Islet precursor cell (in vitro differentiated cells): ENCODE measurements at regions not wholly inside any gene's neighbourhood (a gene's known extent, or its start where the extent isn't known, plus 50 kb on each side); places are given as distances from the start of the nearest gene placed in this dataset.

Experiments used
- DNase-seq: peaks from one replicate; pipeline ENCODE4 v3.0.0-alpha.2; 2018

DNA sequence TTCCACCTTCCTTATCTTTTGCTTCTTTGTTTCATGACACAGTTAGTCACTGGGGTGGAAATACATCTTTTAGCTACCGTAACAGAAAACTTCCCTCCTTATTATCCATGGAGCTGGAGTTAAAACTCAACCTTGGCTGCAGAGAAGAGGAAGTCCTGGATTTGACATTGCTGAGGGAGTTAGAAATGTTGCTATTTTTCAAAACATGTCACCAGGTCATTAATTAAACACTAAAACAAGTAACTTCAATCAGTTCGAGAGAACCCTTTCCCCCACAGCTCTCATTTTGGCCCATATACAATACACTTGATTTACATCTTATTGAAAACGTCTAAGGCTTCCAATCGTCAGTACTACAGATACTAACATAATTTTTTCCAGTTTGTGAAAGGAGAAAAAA is 237.9 kb upstream of the CD180 start:
- no peak for DNase-seq

DNA sequence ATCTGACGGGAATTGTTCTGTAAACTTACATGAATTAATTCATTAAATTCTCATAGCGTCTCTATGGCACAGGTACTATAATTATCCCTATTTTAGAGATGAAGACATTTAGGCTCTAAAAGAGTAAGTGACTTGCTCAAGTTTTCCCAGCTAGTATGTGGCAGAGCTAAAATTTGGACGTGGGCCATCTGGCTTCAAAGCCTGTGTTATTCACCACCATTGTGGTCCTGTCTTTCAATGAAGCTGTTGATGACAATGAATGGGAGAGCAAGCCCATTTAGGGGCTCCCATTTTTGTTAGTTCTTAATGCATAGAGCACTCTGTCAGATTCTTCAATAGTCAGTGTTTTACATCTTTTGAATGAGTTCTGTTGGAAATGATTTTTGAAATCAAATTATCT is 236.0 kb upstream of the CD180 start:
- DNase-seq: no peak

DNA sequence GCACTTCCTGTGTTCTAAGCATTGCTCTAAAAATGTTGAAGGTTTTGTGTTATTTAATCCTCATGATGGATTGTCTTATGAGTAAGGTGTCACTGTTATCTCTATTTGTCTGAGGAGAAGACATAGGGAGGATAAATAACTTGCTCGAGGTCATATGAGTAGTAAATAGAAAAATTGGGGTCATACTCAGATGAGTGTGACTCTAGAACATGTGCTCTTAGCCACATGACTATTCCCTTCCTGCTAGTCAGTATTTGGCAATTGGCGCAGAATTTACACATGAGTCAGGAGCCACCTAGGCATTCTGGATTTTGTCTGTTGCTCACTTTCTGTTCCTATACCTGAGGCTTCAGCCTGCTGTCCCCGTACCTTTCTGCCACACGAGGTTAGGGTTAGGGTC is 234.6 kb upstream of the CD180 start:
- DNase-seq: no peak

DNA sequence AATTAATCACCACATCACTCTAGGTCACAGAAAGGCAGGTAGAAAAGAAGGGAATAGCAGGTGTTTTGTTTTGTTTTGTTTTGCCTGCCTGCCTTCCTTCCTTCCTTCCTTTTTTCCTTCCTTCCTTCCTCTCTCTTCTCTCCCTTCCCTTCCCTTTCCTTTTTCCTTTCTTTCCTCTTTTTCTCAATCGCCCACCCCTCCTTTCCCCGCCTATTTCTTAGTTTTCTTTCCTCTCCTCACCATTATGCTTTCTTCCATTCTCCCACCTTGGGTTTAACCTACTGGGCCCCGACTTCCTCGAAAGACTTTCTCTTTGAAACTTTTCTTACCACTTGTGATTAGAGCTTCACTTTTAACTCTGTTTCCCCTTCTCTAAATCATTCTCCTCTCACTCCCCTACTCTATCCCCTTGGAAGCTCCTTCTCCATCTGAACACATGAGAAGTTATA is 231.3 kb upstream of the CD180 start:
- DNase-seq: no peak

DNA sequence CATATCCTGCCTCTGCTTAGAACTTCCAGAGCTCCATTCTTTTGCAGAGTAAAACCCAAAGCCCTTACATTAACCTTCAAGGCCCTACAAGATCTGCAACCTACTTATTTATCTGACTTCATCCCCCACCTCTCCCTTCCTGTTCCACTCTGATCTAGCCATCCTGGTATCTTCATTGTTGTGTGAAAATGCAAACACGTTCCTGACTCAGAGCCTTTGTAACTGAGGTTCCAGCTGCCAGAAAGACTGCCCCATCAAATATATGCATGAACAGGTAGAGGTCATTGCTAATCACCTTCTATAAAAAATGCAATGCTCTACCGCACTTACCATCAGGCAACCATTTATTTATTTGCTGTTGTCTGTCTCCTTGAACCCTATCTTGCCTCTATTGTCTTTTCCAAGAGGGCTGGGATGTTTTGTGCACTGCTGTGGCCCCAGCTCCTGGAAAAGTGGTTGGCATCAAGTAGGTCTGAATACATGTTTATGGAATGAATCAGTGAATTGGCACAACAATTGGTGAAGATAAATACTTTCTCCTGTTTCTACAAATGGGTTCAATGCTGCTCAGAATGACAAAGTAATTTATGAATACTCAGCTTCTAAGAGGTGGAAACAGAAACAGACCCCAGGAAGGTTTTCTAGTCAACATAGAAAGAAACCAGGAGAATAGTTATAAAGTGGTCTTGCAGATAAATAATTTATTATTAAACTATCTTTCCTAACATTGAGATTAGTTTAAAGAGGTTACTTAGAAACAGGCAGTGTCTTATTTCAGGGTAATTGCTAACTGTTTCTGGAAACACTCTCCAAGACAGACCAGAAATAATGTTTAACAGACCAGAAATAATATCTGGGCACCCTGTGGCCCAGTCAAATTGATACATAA is 230.6 kb upstream of the CD180 start:
- DNase-seq: no peak

GRCh38 chr5:67425514-67425913 is 228.9 kb upstream of the CD180 start:
- DNase-seq: no peak

- no peak for DNase-seq
Observed at GRCh38 chr5:67417839-67418238, 221.2 kb upstream of the CD180 start.

- DNase-seq: peak; percentile 66
Observed at GRCh38 chr5:67416986-67417385, 220.4 kb upstream of the CD180 start.

DNA sequence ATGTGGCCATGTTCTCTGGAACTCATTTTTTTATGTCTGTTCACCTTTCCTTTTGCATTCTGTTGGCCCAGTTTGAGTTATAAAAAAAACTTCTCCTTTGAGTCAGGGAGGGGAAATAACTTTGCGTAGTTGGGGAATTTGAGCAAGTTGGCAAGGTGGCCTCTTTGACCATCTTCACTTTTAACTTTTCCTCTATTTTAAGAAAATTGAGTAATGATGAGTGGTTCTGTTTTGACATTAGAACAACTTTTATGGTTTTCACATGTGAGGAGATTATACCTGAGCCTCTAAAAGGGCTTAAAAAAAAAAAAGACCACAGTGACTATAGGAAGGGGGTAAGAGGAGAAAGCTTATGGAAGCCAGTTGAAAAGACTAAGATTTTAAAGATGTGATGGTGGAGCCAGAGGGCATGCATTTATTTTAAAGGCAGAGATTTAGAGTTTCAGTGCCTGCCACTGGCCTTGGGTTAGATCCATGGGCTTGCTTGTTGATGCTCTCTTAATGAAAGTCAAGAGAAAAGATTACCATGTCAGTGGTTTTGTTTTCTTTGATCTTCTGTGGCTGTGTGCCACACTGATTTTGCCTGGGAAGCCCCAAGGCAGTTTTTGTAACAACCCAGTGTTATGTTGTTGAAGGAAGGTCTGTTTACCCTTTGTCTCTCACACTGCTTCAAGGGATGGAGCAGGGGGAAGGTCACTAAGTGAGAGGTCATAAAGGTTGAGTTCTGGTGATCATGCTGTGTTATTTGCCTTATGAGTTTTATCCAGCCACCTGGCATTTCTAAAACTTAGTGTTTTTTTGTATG is 219.7 kb upstream of the CD180 start:
- peak; percentile 92 for DNase-seq

DNA sequence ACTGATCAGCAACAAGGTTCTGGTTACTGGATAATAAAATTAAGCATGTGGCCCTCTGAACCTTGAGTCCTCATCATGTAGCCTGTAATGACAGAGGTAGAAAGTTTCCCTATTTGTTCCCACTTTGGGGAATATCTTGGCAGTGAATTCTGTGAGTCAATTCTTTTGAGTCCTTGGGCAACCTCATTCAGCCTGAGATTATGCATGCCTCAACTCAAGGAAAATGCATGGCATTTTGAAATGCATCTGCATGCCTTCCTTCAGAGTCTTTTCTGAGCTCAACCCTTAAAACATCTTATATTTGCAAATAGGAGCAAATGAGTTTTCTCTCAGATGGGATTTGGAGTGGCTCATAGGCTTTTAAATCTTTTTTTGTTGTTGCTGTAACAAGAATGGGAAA is 218.1 kb upstream of the CD180 start:
- no peak for DNase-seq

DNA sequence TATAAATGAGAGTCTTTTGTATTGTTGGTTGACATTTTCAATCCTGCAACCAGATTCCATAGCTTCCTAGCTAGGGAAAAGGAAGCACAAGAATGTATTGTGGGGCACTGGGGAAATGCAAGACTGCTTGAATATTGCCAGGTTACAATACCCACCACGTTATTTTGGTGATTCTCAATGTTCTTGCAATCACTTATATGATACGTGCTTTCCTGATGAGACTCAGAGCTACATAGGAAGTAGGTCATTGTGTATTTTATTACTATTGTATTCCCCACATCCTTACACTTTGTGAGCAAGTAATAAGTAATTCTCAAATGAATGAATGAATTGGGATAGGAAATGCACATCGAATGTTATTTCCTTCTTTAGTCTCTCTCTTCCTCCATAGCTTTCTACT is 217.1 kb upstream of the CD180 start:
- no peak for DNase-seq

DNA sequence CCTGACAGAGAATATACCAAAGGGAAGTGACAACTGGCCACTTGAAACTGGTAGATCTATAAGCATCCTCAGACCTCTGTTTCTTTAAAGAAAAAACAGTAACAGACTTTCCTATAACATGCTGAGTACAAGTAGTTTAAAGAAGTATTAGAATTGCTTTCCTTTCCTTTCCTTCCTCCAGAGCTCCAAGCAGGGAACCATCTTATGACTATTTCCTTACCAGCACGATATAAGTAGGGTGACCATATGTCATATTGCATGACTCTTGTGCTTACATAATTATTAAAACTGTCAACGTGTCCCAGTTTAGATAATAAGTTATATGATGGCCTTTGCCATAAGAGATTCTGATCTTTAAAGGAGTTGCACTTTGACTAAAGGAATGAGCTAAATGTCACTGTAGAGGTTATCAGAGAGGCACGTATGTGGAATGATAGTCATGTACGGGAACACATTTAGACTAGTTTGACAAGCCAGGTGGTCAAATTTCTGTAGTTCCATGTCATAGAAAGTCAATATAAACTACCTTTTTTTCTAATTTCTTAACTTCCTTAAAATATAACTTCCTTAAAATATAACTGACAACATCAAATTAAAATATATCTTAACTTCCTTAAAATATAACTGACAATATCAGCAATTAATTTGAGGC is 212.7 kb upstream of the CD180 start:
- DNase-seq: no peak

DNA sequence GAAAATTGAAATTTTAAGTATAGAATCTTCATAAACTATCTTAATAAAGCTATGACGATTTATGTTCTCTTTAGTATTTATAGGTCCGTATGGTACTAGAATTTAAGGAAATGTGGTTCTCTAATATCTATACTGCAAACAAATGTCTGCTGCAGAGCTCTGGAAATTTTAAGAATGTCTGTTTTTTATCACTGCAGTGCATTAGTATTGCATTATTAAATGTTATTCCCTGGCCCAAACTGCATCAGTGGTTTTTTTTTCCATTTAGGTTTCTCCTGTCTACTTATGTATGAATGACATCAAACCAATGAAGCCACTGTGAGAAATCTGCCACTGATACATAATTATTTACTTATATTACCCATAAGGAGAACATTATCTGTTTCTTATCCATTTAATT is 211.4 kb upstream of the CD180 start:
- no peak for DNase-seq

GRCh38 chr5:67405755-67406154 is 209.2 kb upstream of the CD180 start:
- DNase-seq: no peak

GRCh38 chr5:67405101-67405364 is 208.4 kb upstream of the CD180 start:
- no peak for DNase-seq

GRCh38 chr5:67404256-67405100 is 207.9 kb upstream of the CD180 start:
- DNase-seq: no peak

DNA sequence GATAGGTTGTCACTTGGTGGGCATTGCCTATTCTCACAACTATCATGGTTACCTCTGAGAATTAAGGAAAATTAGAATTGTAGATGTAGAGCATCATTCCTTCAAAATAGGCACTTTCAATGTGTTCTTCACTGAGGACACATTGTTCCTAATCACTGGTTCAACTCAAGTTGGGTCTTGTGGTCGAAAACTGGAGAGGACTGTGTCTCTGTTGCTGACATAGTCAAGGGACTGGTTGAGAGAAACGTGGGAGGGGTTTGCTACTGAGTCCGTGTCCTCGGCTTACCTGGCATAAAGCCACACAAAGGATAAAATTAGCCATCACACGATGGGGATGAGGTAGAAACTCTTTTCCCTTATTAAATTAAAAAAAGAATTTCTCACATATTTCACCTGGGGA is 205.9 kb upstream of the CD180 start:
- no peak for DNase-seq

DNA sequence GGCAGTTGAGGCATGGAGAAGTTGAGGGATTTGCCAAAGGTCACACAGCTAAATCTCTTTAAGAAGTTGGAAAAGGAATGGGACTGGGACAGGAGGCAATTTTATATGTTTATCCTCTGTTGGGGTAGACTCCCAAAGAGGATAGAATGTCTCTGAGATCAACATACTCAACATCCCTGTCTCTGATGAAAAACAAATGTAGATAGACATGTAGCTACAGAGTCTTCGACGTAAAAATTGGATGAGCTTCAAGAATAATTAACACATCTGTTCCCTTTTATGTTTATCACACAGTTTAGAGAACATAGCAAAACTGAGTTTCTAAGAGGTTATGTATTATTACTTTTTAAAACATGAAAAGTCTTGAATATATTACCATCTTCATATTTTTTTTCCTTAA is 204.6 kb upstream of the CD180 start:
- no peak for DNase-seq

DNA sequence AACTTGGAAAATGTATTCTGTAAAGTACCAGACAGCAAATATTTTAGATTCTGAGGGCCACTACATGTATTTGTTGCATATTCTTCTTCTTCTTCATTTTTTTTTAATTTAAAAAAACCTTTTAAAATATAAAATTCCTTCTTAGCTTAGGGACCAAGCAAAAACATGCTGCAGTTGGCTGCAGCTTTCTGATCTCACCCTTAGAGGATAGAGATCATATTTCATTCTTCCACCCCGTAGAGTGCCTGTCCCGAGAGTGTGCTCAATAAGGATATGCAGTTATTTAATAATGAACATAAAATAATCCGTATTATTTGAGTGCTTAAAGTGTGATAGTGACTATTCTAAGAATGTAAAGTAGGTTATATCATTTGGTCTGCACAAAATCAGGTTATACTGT is 204.2 kb upstream of the CD180 start:
- no peak for DNase-seq

DNA sequence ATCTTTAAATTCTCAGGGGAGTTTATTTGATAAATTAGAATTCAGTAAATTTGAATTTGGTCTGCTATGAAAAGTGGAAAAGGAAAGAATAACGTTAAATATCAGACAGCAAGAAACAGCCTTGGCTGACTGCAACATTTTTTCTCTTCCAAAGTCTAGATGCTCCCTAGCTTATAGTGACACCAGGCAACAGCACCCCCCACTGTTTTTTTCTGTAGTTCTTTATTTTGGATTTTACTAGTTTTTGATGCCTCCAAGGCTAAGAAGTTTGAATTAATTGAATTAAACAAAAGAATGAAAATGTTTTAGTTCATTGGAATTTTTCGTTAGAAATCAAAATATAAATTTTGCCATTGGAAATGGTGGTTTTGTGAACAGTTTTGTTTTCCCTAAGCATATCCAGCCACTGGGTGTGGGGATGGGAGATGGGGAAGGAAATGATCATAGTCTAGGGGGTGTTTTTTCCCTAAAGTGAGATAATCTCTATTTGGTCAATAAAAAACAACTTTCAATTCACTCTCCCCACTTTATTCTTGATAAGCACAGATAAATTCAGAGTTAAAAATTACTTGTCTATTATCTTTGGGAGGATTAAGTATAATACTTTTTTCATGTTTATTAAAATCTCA is 199.3 kb upstream of the CD180 start:
- no peak for DNase-seq

DNA sequence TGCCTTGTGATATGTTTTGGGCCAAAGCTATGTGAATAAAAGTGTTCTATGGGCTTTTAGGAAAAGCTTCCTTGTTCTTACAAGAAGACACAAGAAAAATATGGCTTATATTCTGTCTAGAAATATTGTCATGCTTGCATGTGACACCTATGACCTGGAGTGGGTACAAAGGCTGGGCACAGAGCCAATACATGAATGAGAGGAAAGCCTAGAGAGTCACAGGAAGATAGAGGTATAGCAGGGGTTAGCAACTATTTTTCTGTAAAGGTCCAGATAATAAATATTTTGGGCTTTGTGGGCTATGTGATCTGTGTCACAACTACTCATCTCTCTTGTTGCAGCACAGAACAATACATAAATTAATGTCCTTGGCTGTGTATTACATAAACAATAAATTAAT is 196.6 kb upstream of the CD180 start:
- no peak for DNase-seq

DNA sequence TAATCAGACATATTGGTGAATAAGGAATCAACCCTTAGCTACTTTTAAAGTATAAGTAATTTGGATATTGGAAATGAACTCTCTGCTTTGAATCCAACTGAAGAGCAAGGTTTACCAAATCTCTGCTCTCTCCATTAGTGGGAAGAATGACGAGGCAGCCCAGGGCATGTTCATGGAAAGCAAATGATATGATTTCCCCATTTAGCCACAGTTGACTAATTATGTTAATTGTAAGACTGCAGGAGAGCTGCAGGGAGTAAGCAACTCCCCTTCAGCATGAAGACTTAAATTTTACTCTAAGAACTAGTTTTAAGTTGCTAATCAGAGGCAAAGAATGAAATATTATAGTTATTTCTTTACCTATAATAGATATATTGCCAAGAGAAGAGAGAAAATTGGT is 194.3 kb upstream of the CD180 start:
- DNase-seq: no peak

DNA sequence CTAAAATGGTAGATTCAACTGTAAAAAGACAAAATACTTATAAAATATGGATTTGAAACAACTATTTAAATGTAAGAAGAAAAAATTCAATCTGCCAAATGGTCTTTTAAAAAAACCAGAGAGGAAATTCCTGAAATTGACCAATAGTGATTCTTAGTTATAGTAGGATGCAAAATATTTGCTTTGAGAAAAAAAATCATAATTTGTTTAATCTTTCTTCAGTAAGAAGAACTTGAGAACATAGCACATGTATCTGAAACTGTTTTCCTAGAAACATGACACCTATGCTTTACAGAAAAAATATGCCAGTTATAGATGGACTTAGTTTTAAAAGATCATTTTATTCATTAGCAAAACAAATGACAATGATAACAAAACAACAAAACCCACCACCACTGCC is 186.9 kb upstream of the CD180 start:
- DNase-seq: no peak
